GM12865 (cell line): ENCODE measurements at regions not wholly inside any gene's neighbourhood (a gene's known extent, or its start where the extent isn't known, plus 50 kb on each side); places are given as distances from the start of the nearest gene placed in this dataset.

Experiments used
- DNase-seq: peaks from one replicate; pipeline ENCODE4 v3.0.0; 2010; ENCODE audit warnings: low read depth
- H3K4me3 ChIP-seq: 2 replicates; pipeline ENCODE4 v1.5.1; 2011; ENCODE audit warnings: mild to moderate bottlenecking, low read depth, low read length, control low read depth
- CTCF ChIP-seq: IDR thresholded peaks from 2 replicates; pipeline ENCODE4 v1.5.1; 2011; ENCODE audit warnings: low read length, control low read depth, low read depth, inconsistent platforms; ENCODE audit not compliant: insufficient read depth; ENCODE audit errors: missing control alignments

- DNase-seq: no peak
- no peak overlapping the region for H3K4me3 ChIP-seq
- TF ChIP-seq CTCF: no peak
Measured at GRCh38 chr6:166027761-166028160, 139.9 kb downstream of the TBXT start.

GRCh38 chr6:166026586-166027126, 141.0 kb downstream of the TBXT start:
- no peak for DNase-seq
- TF ChIP-seq CTCF: no peak
- H3K4me3 ChIP-seq: no peak overlapping the region

- no peak for TF ChIP-seq CTCF
- no peak overlapping the region for H3K4me3 ChIP-seq
- no peak for DNase-seq
Measured at GRCh38 chr6:166025149-166025898, 142.3 kb downstream of the TBXT start.

GRCh38 chr6:166024252-166024651, 143.4 kb downstream of the TBXT start:
- DNase-seq: no peak
- H3K4me3 ChIP-seq: no peak overlapping the region
- no peak for TF ChIP-seq CTCF

- no peak for TF ChIP-seq CTCF
- no peak overlapping the region for H3K4me3 ChIP-seq
- DNase-seq: no peak
Measured at GRCh38 chr6:166023273-166023989, 144.2 kb downstream of the TBXT start.

GRCh38 chr6:166021429-166021828, 146.2 kb downstream of the TBXT start:
- TF ChIP-seq CTCF: no peak
- no peak for DNase-seq
- no peak overlapping the region for H3K4me3 ChIP-seq
